Hepatic stellate cell (primary cell): ENCODE measurements at regions not wholly inside any gene's neighbourhood (a gene's known extent, or its start where the extent isn't known, plus 50 kb on each side); places are given as distances from the start of the nearest gene placed in this dataset.

ENCODE experiments used
- DNase-seq: peaks from one replicate; pipeline ENCODE4 v3.0.0; 2011; ENCODE audit warnings: low spot score

DNA sequence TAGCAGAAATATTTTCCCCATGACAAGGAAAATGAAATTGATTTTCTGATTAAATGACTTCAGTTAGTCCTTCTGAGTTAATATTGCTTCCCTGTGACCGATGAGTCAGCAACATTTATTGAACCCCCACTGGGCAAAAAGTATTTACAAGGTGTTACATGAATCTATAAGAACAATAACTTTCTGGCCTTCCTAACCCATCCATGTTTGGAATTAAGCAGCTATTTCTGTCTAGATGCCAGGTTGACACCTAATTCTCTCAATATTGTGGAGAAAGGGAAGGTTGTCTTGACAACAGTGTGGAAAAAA is 112.9 kb upstream of the JAZF1 start:
- no peak for DNase-seq

- no peak for DNase-seq
These were observed 115.5 kb upstream of the CREB5 start for GRCh38 chr7:28296571-28297483.

DNA sequence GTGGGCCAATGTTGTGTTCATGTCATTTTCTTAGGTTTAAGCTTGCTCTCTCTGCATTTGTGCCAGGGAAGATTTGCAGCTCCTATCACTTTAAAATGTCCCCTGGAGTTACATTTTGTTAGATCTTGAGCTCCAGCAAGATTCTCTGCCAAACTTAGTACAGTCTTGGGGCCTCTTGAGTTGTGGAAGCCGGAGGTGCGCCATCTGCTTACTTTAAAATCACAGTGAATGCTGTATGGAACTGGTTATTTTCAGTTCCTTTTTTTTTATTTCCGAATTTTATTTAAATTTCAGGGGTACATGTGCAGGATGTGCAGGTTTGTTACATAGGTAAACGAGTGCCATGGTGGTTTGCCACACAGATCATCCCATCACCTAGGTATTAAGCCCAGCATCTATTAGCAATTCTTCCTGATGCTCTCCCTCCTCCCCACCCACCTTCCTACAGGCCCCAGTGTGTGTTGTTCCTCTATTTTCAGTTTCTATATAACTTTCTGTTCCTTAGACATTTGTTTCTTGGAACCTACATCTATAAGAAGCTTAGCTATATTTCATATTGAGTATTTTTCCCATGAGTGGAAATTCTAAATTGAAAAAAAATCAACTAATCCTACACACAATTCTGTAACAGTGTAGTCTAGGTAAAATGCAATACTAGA is 114.4 kb upstream of the CREB5 start:
- DNase-seq, result no peak

- DNase-seq, result peak; percentile 48
These were observed 113.3 kb upstream of the CREB5 start for GRCh38 chr7:28298870-28299518.

- DNase-seq, result no peak
These were observed 112.8 kb upstream of the CREB5 start for GRCh38 chr7:28299556-28299955.

- no peak for DNase-seq
These were observed 111.8 kb upstream of the CREB5 start for GRCh38 chr7:28300488-28300887.

GRCh38 chr7:28301148-28301641 is 111.1 kb upstream of the CREB5 start:
- DNase-seq, result no peak

GRCh38 chr7:28304290-28304689 is 108.0 kb upstream of the CREB5 start:
- no peak for DNase-seq

GRCh38 chr7:28309704-28310459 is 102.4 kb upstream of the CREB5 start:
- DNase-seq, result no peak

DNA sequence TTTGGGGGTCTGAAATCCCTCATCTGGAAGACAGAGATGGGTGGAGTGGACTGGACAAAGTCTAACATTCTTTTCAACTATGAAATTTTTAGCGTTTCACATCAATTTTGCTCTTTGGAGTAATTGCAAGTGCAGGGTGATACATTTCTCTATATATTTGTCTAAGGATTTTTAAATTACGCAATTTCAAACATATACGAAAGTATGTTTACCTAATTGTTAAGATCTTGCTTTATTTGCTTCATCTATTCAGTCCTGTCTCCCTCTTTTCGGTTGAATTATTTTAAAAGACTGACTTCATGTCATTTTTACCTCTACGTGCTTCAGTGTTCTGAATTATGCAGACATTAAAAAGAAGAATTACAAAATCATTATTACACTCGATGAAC is 101.9 kb upstream of the CREB5 start:
- no peak for DNase-seq

GRCh38 chr7:28311670-28312069 is 100.6 kb upstream of the CREB5 start:
- DNase-seq, result no peak

- no peak for DNase-seq
These were observed 99.4 kb upstream of the CREB5 start for GRCh38 chr7:28312948-28313347.

DNA sequence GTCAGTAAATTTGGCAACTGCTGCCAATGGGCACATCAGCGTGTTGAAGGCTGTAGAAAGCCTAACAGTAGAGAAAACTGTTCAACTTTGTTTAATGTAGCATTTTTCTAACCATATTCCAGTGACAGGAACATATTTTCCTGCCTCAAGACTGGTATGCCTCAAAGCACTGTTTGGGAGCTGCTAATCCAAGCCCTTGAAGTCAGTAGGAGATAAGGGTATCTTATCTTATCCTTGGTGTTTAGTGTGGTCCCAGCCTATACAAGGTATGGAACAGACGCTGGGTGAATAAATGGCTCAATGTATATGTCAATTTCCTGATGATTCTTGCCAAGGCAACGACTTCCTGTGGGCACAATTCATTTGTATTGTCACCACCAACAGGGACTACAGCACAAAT is 97.5 kb upstream of the CREB5 start:
- DNase-seq, result no peak

- DNase-seq, result peak; percentile 9
These were observed 96.5 kb upstream of the CREB5 start for GRCh38 chr7:28315565-28316410.

DNA sequence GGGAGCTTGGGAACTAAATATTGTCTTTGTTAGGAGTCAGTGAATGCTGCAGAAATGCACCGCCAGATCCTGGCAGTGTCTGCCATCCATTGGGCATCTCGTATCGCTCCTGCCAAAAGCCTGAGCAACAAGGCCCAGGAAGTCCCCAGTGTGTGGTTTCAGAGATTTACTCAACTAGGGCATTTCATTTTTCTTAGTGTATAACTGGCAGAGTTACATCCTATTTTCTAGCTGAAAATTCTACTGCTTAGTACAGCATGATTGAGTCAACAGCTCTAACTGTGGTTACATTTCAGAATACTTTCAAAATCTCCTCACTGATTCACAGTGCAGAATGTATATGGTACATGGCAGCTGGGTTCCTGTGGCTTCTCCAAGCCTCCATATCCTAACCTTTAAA is 95.8 kb upstream of the CREB5 start:
- DNase-seq, result peak; percentile 12

GRCh38 chr7:28318101-28318762 is 94.1 kb upstream of the CREB5 start:
- DNase-seq, result no peak

DNA sequence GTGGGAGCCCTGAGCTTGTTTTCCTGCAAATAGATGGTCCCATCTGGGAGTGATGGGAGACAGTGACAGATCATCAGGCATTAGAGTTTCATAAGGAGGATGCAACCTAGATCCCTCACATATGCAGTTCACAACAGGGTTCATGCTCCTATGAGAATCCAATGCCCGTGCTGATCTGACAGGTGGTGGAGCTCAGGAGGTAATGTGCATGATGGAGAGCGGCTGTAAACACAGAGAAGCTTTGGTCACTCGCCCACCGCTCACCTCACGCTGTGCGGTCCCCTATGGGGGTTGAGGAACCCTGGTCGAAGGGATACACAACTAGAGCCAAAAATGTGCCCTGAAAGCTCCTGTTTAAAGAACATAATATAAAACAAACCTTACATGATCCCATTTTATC is 88.5 kb upstream of the CREB5 start:
- DNase-seq, result no peak

- no peak for DNase-seq
These were observed 84.2 kb upstream of the CREB5 start for GRCh38 chr7:28328146-28328545.

GRCh38 chr7:28328822-28329660 is 83.3 kb upstream of the CREB5 start:
- no peak for DNase-seq
